HG03045 (cell line): ENCODE measurements at regions not wholly inside any gene's neighbourhood (a gene's known extent, or its start where the extent isn't known, plus 50 kb on each side); places are given as distances from the start of the nearest gene placed in this dataset.

ENCODE experiments used
- ATAC-seq: cut with Tn5 transposase; IDR thresholded peaks from one replicate; pipeline ENCODE4 v1.9.1; 2021; ENCODE audit warnings: mild to moderate bottlenecking, moderate library complexity; ENCODE audit not compliant: unreplicated experiment

DNA sequence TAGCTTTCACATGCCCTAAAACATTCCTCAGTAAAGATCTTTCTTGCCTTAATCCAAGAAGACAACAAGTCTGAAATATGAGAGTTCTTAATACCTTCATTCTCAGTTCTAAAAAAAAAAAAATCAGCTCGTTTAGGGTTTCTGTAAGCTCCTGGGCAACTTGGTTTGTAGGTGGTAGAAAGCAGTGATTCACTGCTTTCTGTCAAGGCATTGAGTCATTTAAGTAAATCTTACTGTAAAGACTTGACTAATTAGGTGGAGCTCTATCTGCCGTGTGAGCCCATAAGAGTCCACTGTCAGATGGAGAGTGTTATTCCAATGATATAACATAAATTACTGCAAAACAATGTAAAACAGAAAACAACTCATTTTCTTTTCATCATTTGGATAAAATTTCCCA, 56.1 kb upstream of the MAST4 start:
- no peak for ATAC-seq

GRCh38 chr5:66542711-66543110, 53.5 kb upstream of the MAST4 start:
- ATAC-seq, result no peak
